ENCODE measurements at regions not wholly inside any gene's neighbourhood (a gene's known extent, or its start where the extent isn't known, plus 50 kb on each side); places are given as distances from the start of the nearest gene placed in this dataset.
A peak's percentile ranks its signal among the peaks of the same experiment; 100 is the strongest.
"Not testable (repeated sequence)": the region's sequence is repeated elsewhere in the genome, so short reads cannot be mapped to it uniquely, and the experiment has no call there.

GRCh38 chr9:110123341-110124095 lies 84.4 kb downstream of the C9orf152 start:
- in situ Hi-C loops (cut with MboI; ENCODE audit: low pct_unique_long_range_greater_than_20kb, low sequenced_read_pairs): no loop called here
- DNase-seq: no peak

DNA sequence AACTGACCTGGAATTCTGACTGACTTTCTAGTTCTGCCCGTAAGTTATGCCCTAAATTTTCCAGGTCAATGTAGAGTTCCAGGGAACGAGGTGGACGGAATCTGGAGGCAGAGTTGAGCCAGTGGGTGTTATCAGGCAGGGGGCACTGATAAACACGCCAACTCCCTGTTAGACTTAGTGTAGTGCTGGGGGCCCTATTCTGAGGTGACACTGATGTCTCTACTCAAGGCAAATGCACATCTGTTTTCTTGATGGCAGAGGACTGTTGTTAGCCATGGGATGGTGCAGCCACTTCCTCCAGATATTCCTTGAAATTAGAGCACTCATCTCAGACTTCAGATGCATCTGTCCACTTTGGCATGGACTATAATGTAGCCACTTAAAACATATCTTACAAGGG lies 83.5 kb downstream of the C9orf152 start:
- DNase-seq: no peak
- in situ Hi-C loops (cut with MboI; ENCODE audit: low pct_unique_long_range_greater_than_20kb, low sequenced_read_pairs): no loop called here

DNA sequence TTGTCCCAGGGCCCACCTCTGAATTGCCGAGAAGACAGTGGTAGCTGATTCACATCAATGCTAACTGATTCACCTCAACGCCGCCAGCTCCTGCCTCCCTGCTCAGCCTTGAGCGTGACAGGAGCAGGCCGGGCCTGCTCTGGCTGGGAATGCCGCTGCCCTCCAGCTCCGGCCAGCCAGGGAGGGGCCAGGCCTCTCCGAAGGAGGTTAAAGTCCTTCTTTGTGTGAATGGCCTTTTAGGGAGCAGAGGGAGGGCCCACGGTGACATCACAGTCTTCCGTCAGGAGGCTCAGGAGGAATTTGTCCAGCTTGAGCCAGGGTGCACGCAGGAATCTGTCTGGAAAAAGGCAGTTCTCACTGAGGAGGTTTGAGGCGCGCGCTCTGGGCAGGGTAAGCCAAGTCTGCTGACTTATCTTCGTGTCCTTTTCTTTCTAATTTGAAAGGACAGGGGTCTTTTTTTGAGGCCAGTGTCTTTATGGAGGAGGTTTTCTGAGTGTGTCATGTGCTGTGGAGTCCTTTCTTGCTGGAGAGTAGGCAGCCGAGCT lies 82.7 kb downstream of the C9orf152 start:
- no peak for DNase-seq
- in situ Hi-C loops (cut with MboI; ENCODE audit: low pct_unique_long_range_greater_than_20kb, low sequenced_read_pairs): loop anchor here (25.0 kb wide), 1 partner anchor 213 kb away; no protein-coding TSS in a partner anchor

- in situ Hi-C loops (cut with MboI; ENCODE audit: low pct_unique_long_range_greater_than_20kb, low sequenced_read_pairs): loop anchor here (25.0 kb wide), 1 partner anchor 214 kb away; no protein-coding TSS in a partner anchor
- no peak for DNase-seq
Measured at GRCh38 chr9:110125763-110126351, 82.1 kb downstream of the C9orf152 start.

DNA sequence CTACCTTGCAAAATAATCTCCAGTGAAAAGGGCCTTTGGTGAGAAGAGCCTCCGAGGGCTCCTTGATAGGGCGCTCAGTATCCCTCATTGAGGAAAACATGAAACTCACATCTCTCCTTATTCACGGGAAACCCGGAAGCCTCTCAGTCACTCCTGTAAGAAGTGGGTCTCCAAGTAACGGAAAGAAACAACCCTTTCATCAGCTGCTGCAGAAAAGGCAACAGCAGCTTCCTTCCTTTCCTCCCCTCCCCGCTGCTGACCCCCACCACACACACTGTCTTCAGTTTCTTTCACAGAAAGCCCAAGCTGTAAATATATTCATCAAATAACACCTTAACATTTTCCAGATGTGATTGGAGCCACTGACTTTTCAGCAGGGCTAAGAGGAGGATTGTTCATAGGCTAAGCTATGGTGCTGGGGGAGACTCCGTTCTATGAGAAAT lies 81.4 kb downstream of the C9orf152 start:
- in situ Hi-C loops (cut with MboI; ENCODE audit: low pct_unique_long_range_greater_than_20kb, low sequenced_read_pairs): loop anchor here (25.0 kb wide), 1 partner anchor 214 kb away; no protein-coding TSS in a partner anchor
- DNase-seq: peak; percentile 16

GRCh38 chr9:110126986-110127864 lies 80.7 kb downstream of the C9orf152 start:
- in situ Hi-C loops (cut with MboI; ENCODE audit: low pct_unique_long_range_greater_than_20kb, low sequenced_read_pairs): loop anchor here (25.0 kb wide), 1 partner anchor 215 kb away; no protein-coding TSS in a partner anchor
- DNase-seq: peak; percentile 30

DNA sequence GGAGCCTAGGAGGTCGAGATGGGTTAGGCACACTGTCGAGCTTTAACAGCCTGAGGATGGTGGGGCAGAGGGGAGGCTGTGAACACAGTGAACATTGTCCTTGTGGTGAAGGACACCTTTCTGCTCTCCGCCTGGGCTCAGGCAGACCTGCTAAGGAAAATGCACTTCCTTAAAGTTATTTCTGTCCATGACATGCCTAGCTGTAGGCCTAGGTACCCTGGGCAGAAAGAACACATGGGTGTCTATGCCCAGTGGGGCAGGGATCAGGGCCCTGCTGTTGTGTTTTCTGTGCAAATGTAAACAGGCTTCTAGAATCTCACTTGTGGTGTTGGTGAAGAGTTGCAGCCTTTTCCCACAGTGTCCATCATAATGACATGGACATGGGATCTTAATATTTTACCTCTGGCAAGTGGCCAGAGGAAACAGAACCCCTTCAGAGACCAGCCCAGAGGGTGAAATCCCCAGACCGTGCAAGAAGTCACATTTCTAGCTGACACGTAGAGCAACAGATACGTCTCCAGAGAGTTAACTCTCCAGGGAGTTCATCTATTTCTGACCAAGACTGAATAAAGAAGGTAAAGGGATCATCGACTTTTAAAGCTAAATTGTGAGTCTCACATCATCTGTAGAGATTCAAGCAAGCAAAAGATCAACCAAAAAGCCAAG lies 79.2 kb downstream of the C9orf152 start:
- in situ Hi-C loops (cut with MboI; ENCODE audit: low pct_unique_long_range_greater_than_20kb, low sequenced_read_pairs): loop anchor here (25.0 kb wide), 1 partner anchor 216 kb away; no protein-coding TSS in a partner anchor
- peak; percentile 11 for DNase-seq

GRCh38 chr9:110129425-110129824 lies 78.5 kb downstream of the C9orf152 start:
- no peak for DNase-seq
- in situ Hi-C loops (cut with MboI; ENCODE audit: low pct_unique_long_range_greater_than_20kb, low sequenced_read_pairs): loop anchor here (25.0 kb wide), 1 partner anchor 217 kb away; no protein-coding TSS in a partner anchor

DNA sequence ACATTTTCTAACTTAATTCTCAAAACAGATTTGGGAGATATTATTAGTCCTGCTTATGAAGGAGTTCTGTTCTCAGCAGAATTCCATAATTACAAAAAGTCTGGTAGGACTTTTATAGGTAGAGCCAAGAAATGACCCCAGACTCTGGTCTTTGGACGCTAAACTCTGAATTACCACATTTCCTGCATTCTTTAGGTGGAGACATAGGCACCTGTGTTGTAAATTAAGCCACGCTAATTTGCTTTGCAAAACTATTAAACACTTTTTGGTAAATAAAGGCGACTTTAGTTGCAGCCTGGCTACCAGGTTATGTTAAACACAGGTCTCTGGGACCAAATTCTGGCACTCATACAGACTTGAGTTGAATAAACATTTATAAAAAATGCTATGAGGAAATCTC lies 77.7 kb downstream of the C9orf152 start:
- no peak for DNase-seq
- in situ Hi-C loops (cut with MboI; ENCODE audit: low pct_unique_long_range_greater_than_20kb, low sequenced_read_pairs): loop anchor here (25.0 kb wide), 1 partner anchor 218 kb away; no protein-coding TSS in a partner anchor

DNA sequence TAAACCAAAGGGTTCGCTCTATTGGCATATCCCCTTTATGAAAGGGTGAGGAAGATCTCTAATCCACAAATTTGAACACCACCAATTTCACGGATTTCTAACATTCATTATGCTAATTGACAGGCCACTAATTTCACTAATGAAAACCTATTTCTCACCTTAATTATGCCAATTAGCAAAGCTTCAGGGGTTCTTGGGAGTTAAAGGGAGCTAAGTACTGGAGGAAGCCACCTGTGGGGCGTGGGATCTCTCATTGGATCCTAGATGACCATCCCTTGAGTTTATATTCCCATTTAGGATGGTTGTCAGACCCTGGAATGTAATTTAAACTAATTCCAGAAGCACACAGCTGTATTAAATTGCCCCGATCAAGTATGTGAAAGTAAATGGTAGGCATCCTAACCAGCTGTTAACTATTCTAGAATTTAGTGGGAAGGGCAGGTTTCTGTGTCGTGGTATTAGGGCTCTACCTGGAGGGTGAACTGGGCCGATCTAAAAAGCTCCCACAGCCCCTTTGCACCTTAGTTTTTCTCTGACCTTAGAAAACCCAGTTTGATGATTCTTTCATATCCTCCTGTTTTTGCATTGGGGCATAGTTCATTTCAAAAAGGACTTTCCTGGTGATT lies 77.1 kb downstream of the C9orf152 start:
- in situ Hi-C loops (cut with MboI; ENCODE audit: low pct_unique_long_range_greater_than_20kb, low sequenced_read_pairs): loop anchor here (25.0 kb wide), 1 partner anchor 219 kb away; no protein-coding TSS in a partner anchor

DNA sequence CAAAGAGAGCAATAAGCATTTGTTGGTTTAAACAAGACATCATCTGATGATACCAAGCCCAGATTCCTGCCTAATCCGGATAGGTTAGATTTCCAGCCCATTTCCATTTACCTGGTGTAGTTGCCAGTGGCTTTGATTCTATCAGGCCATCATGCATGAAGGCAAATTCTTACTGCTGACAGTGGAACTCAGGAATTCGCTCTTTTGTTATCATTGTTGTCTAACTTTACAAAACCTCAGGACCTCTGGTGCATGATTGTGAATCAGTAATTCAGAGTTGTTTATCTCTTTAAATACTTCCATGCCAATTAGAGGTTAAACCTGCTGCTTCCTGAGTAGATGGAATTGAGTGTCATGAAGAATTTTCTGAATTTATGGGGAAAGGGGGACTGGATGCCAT lies 76.5 kb downstream of the C9orf152 start:
- in situ Hi-C loops (cut with MboI; ENCODE audit: low pct_unique_long_range_greater_than_20kb, low sequenced_read_pairs): loop anchor here (25.0 kb wide), 1 partner anchor 219 kb away; no protein-coding TSS in a partner anchor
- no peak for DNase-seq

More for the DNA sequence above, 77.1 kb downstream of the C9orf152 start:
- no peak for DNase-seq

GRCh38 chr9:110132531-110132930 lies 75.4 kb downstream of the C9orf152 start:
- in situ Hi-C loops (cut with MboI; ENCODE audit: low pct_unique_long_range_greater_than_20kb, low sequenced_read_pairs): loop anchor here (25.0 kb wide), 1 partner anchor 220 kb away; no protein-coding TSS in a partner anchor

GRCh38 chr9:110133059-110133458 lies 74.9 kb downstream of the C9orf152 start:
- in situ Hi-C loops (cut with MboI; ENCODE audit: low pct_unique_long_range_greater_than_20kb, low sequenced_read_pairs): loop anchor here (25.0 kb wide), 1 partner anchor 221 kb away; no protein-coding TSS in a partner anchor
- DNase-seq: no peak

More at GRCh38 chr9:110132531-110132930, 75.4 kb downstream of the C9orf152 start:
- DNase-seq: not testable (repeated sequence)

- in situ Hi-C loops (cut with MboI; ENCODE audit: low pct_unique_long_range_greater_than_20kb, low sequenced_read_pairs): loop anchor here (25.0 kb wide), 1 partner anchor 221 kb away; no protein-coding TSS in a partner anchor
- DNase-seq: no peak
Measured at GRCh38 chr9:110133608-110134210, 74.2 kb downstream of the C9orf152 start.

GRCh38 chr9:110135846-110136245 lies 72.1 kb downstream of the C9orf152 start:
- no peak for DNase-seq
- in situ Hi-C loops (cut with MboI; ENCODE audit: low pct_unique_long_range_greater_than_20kb, low sequenced_read_pairs): loop anchor here (25.0 kb wide), 1 partner anchor 224 kb away; no protein-coding TSS in a partner anchor

DNA sequence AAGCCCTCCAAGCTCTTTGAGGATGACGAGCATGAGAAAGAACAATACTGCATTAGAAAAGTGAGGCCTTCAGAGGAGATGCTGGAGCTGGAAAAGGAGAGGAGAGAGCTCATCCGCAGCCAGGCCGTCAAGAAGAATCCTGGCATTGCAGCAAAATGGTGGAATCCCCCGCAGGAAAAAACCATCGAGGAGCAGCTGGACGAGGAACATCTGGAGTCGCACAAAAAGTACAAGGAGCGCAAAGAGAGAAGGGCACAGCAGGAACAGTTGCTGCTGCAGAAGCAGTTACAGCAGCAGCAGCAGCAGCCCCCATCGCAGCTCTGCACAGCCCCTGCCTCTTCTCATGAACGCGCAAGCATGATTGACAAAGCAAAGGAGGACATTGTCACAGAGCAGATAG lies 71.2 kb downstream of the C9orf152 start:
- no peak for DNase-seq
- in situ Hi-C loops (cut with MboI; ENCODE audit: low pct_unique_long_range_greater_than_20kb, low sequenced_read_pairs): loop anchor here (25.0 kb wide), 1 partner anchor 225 kb away; no protein-coding TSS in a partner anchor

DNA sequence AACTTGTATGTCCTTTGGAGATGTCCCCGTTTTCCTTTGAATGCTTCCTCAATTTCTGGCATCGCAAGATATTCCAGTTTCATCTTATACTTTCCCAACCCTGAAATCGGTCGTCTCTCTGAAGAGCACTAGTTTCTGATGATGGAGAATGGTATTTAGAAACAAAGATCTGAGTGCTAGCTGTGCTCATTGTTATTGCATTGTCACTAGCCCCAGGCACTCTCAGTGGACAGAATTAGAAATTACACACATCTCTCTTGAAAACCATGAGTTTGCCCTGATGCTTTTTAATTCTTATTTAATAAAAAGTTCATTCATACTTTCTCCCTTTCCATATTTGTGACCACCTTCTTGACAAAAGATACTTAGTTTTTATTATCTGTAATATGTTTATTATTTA lies 67.7 kb downstream of the C9orf152 start:
- DNase-seq: no peak
- in situ Hi-C loops (cut with MboI; ENCODE audit: low pct_unique_long_range_greater_than_20kb, low sequenced_read_pairs): loop anchor here (25.0 kb wide), 1 partner anchor 228 kb away; no protein-coding TSS in a partner anchor
